ENCODE measurements at regions not wholly inside any gene's neighbourhood (a gene's known extent, or its start where the extent isn't known, plus 50 kb on each side); places are given as distances from the start of the nearest gene placed in this dataset.
A peak's percentile ranks its signal among the peaks of the same experiment; 100 is the strongest.

DNA sequence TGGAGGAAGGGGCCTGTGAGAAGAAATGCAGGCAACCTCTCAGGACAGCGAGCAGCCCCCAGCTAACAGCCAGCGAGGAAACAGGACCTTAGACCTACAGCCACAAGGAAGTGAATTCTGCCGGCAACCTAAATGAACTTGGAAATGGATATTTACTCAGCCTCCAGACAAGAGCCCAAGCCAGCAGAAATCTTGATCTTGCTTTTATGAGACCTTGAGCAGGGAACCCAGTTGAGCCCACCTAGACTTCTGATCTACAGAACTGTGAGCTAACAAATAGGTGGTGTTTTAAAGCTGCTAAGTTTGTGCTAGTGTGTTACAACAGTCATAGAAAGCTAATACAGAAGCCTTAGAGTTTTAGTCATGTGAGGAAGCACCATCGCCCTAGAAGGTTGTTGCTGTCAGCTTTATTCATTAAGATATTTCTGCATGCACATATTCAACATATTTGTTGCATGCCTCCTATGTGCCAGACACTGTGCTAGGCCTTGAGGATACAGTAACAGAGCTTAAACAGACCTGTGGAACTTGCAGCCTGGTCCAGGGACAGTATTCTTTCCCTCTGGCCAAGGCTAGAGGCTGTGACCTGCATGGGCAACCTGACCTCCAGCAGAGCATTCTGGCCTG lies 50.3 kb downstream of the NALF2 start:
- no peaks in the 10 kb centered on the region for H3K27me3 Mint-ChIP-seq (ENCODE audit: low read depth)
- no peaks in the 10 kb centered on the region for H3K36me3 Mint-ChIP-seq (ENCODE audit: low read depth)
- peak overlapping the region in 2 of 3 experiments; percentile 28 to 99 for H3K27ac Mint-ChIP-seq
- no peak for TF ChIP-seq CTCF (IDR thresholded peaks at IDR 0.05; ENCODE audit: unreplicated experiment in 3 of 3)
- H3K4me1 Mint-ChIP-seq, result peaks cover 49% of the 10 kb centered on the region
- no peak overlapping the region for H3K4me3 Mint-ChIP-seq
- peaks cover 11% of the 10 kb centered on the region for H3K9me3 Mint-ChIP-seq

DNA sequence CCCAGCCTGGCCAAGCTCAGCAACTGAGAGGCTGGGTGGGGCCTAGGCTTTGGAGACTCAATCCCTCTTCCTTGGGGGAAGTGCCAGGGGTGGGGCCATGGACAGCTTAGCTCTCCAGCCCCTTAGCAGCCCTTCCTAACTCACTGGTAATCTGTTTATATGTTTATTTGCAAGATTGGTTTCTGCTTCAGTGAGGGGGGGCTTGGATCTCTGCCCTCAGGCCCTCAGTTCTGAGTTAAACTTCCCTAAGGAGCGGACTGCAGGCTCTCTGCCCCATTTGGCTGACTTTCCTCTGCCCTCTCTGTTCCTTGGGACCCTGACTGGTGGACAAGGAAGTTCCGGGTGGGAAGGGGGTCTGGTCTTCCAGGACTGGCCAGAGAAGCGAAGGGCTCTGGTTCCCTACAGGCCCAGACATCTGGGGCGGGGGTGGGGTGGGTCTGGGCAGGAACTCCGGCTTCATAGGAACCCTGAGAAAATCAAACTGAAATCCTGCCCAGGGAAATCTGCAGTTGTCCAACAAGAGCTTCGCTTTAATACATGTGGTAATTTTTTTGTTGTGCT lies 51.4 kb downstream of the NALF2 start:
- Mint-ChIP-seq H3K4me1 (peaks cover 49% of the 10 kb centered on the region), H3K4me3 (peak overlapping the region in 2 of 3 experiments; percentile 62 to 71), H3K27ac (peak overlapping the region; percentile 94 to 99 (median 98)), H3K27me3 (ENCODE audit: low read depth) (no peaks in the 10 kb centered on the region), H3K9me3 (peaks cover 11% of the 10 kb centered on the region), H3K36me3 (ENCODE audit: low read depth) (no peaks in the 10 kb centered on the region)
- TF ChIP-seq CTCF (IDR thresholded peaks at IDR 0.05; ENCODE audit: unreplicated experiment in 3 of 3), result no peak

GRCh38 chrX:69556060-69557011 lies 52.2 kb downstream of the NALF2 start:
- no peaks in the 10 kb centered on the region for H3K36me3 Mint-ChIP-seq (ENCODE audit: low read depth)
- H3K27ac Mint-ChIP-seq, result peak overlapping the region; percentile 94 to 99 (median 98)
- peaks cover 47% of the 10 kb centered on the region for H3K4me1 Mint-ChIP-seq
- TF ChIP-seq CTCF (IDR thresholded peaks at IDR 0.05; ENCODE audit: unreplicated experiment in 3 of 3), result no peak
- peaks cover 13% of the 10 kb centered on the region for H3K9me3 Mint-ChIP-seq
- peak overlapping the region in 2 of 3 experiments; percentile 62 to 71 for H3K4me3 Mint-ChIP-seq
- no peaks in the 10 kb centered on the region for H3K27me3 Mint-ChIP-seq (ENCODE audit: low read depth)

DNA sequence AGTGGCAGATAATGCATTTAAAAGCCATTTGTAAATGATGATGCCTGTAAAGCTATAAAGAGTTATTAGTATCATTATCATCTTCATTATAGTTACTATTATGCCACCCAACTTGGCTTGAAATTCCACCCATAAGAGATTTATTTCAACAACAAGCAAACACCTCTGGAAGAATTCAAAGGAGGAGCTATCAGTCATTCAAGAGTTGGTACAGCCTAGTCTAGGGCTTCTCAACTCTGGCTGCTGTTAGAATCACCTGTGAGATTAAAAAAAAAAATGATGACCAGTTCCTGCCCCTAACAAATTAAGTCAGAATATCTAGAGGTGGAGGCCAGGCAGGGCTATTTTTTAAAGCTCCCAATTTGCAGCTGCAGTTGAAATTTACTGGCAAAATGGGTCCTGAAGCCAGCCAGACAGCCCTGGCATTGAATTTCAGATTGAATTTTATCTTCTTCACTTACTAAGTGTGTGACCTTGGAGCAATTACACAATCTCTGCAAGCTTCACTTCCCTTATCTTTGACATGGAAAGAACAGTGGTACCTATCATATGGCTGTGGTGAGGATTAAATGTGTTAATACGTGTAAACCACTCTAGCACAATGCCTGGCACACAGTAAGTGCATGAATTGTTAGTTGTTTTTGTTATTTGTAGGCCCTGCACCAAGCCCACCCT lies 52.9 kb upstream of the EDA start:
- no peaks in the 10 kb centered on the region for H3K36me3 Mint-ChIP-seq (ENCODE audit: low read depth)
- no peak overlapping the region for H3K4me3 Mint-ChIP-seq
- H3K27me3 Mint-ChIP-seq (ENCODE audit: low read depth), result no peaks in the 10 kb centered on the region
- H3K4me1 Mint-ChIP-seq, result peaks cover 1% of the 10 kb centered on the region
- no peak overlapping the region for H3K27ac Mint-ChIP-seq
- no peak for TF ChIP-seq CTCF (IDR thresholded peaks at IDR 0.05; ENCODE audit: unreplicated experiment in 3 of 3)
- H3K9me3 Mint-ChIP-seq, result peaks cover 18% of the 10 kb centered on the region

GRCh38 chrX:69564665-69565064 lies 51.2 kb upstream of the EDA start:
- H3K27me3 Mint-ChIP-seq (ENCODE audit: low read depth), result no peaks in the 10 kb centered on the region
- peaks cover 12% of the 10 kb centered on the region for H3K9me3 Mint-ChIP-seq
- TF ChIP-seq CTCF (IDR thresholded peaks at IDR 0.05; ENCODE audit: unreplicated experiment in 3 of 3), result no peak
- no peaks in the 10 kb centered on the region for H3K36me3 Mint-ChIP-seq (ENCODE audit: low read depth)
- peak overlapping the region in 1 of 3 experiments; percentile 42 for H3K27ac Mint-ChIP-seq
- H3K4me1 Mint-ChIP-seq, result peaks cover 5% of the 10 kb centered on the region
- H3K4me3 Mint-ChIP-seq, result no peak overlapping the region
